Activated T-helper 1 cell treated with anti-CD3 and anti-CD28 coated beads, Interleukin-12 subunit alpha, Interleukin-12 subunit beta, Interleukin-2, Interleukin-4 antibody, amounts not matched to agents 30 ng/mL and 10 ng/mL and 1 ng/mL, durations not matched to agents 14 hours and 24 hours and 36 hours (primary cell): ENCODE measurements at regions not wholly inside any gene's neighbourhood (a gene's known extent, or its start where the extent isn't known, plus 50 kb on each side); places are given as distances from the start of the nearest gene placed in this dataset.

Source experiments
- DNase-seq: peaks from one replicate; pipeline ENCODE4 v3.0.0; 2021; ENCODE audit warnings: low spot score
- H3K27ac Mint-ChIP-seq: one replicate; pipeline ENCODE4 v1.8.0; 2021; ENCODE audit warnings: mild to moderate bottlenecking, mixed read lengths
- H3K27me3 Mint-ChIP-seq: one replicate; pipeline ENCODE4 v1.8.0; 2022; ENCODE audit warnings: mild to moderate bottlenecking, moderate library complexity, mixed read lengths; ENCODE audit not compliant: insufficient read depth
- H3K36me3 Mint-ChIP-seq: one replicate; pipeline ENCODE4 v1.8.0; 2021; ENCODE audit warnings: low read depth, mixed read lengths
- H3K4me1 Mint-ChIP-seq: one replicate; pipeline ENCODE4 v1.8.0; 2021; ENCODE audit warnings: low read depth, mixed read lengths
- H3K4me3 Mint-ChIP-seq: one replicate; pipeline ENCODE4 v1.8.0; 2021; ENCODE audit warnings: mild to moderate bottlenecking, moderate library complexity, mixed read lengths
- H3K9me3 Mint-ChIP-seq: one replicate; pipeline ENCODE4 v1.8.0; 2021; ENCODE audit warnings: mixed read lengths
- intact Hi-C: fragments of 100-400 bp; cut with micrococcal nuclease; formaldehyde crosslinking; loops from one replicate; pipeline ENCODE4 v1.15.1; 2024

DNA sequence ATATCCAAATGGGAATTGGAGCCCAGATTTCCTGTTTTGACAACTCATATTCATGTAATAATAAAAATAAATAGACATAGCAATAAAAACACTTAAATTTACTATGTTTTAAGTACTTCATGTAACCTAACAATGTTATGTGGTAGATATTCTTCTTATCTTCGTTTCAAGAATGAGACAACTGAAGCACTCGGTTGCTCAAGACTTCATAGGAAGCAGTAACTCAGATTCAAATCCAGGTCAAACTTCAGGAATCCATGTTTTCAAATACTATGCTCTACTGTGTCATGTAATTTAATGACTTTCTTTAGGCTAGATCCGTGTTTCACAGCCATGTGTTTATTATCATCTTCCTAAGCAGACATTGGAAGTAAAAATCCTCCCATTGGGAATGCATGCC, 492.2 kb downstream of the CNTN3 start:
- Mint-ChIP-seq H3K27ac (no peak overlapping the region), H3K27me3 (no peaks in the 10 kb centered on the region), H3K36me3 (no peaks in the 10 kb centered on the region), H3K4me1 (no peaks in the 10 kb centered on the region), H3K9me3 (peaks cover 12% of the 10 kb centered on the region), H3K4me3 (no peak overlapping the region)
- intact Hi-C loops = no loop called here
- no peak for DNase-seq

DNA sequence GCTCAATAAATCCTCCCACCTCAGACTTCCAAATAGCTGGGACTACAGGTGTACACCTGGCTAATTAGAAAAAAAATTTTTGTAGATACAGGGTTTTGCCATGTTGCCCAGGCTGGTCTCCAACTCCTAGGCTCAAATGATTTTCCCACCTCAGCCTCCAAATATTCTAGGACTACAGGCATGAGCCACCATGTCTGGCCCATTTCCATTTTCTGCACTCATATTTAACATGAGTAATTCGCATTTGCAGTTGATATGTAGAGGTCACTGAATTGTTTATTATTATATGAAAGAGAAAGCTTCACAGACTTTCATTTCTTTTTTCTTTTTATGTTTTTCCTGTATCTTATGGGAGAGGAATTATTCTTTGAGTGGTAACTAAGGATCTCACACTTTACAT, 492.7 kb downstream of the CNTN3 start:
- H3K36me3 Mint-ChIP-seq = no peaks in the 10 kb centered on the region
- intact Hi-C loops = no loop called here
- H3K27ac Mint-ChIP-seq = no peak overlapping the region
- no peaks in the 10 kb centered on the region for H3K27me3 Mint-ChIP-seq
- DNase-seq = no peak
- H3K4me3 Mint-ChIP-seq = no peak overlapping the region
- H3K4me1 Mint-ChIP-seq = no peaks in the 10 kb centered on the region
- peaks cover 12% of the 10 kb centered on the region for H3K9me3 Mint-ChIP-seq

DNA sequence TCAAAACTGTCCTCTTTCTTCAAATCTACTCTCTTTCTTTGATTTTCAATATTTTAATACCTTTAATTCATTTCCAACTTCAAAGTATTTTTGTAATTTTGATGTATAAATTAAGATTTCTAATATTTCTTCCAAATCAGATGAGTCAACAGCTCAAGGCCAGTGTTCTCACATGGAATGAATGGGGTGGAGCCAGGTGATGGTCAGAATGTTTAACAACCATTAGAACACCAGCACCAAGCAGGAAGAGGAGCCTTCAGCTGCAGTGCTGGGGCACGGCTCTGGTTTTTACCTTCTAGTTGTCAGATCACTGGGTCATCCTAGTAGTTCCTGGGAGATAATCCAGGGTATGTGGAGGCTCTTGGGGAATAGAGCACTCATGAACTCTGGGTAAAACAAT, 494.5 kb upstream of the PDZRN3 start:
- Mint-ChIP-seq H3K9me3 (peaks cover 16% of the 10 kb centered on the region), H3K4me3 (no peak overlapping the region), H3K27ac (no peak overlapping the region), H3K27me3 (no peaks in the 10 kb centered on the region), H3K4me1 (no peaks in the 10 kb centered on the region), H3K36me3 (no peaks in the 10 kb centered on the region)
- intact Hi-C loops = no loop called here
- no peak for DNase-seq

DNA sequence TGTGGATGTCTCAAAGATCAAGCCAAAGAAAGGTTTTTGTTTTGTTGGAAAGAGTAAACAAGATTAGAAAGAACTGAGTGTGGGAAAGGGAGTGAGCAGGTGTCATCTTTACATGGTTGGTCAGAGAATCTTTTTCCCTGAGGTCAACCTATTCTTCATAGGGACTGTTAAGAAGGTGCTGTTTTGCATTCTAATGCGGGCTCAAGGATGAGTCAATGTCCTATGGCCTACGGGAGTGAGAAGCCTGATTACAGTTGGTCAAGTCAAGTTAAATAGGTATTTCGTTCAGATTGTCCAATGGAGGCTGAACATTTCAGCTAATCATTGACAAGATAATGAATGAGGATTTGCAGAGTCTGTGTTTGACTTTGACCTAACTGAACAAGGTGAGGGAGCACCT, 491.2 kb upstream of the PDZRN3 start:
- no peak overlapping the region for H3K27ac Mint-ChIP-seq
- no peaks in the 10 kb centered on the region for H3K4me1 Mint-ChIP-seq
- H3K4me3 Mint-ChIP-seq = no peak overlapping the region
- H3K36me3 Mint-ChIP-seq = no peaks in the 10 kb centered on the region
- no peak for DNase-seq
- H3K27me3 Mint-ChIP-seq = no peaks in the 10 kb centered on the region
- H3K9me3 Mint-ChIP-seq = peaks cover 13% of the 10 kb centered on the region
- intact Hi-C loops = no loop called here

DNA sequence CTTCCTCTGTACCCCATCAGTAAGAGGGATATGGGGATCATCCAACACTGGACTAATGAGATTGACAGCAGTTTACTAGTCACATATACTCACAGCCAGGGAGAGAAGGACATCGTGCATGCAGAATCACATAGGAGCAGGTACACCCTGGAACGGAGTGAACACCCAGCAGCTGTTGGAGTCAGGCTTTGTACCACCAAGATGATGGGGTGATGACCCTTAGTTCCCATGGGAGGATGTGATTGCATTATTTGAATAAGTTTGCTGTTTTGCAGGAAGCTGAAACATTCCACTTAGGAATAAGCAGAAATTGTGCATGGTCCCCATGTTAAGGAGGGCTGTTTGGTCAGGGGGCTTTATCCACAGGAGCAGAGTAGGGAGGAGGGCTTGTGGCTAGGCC, 482.7 kb upstream of the PDZRN3 start:
- no peaks in the 10 kb centered on the region for H3K9me3 Mint-ChIP-seq
- DNase-seq = no peak
- no peaks in the 10 kb centered on the region for H3K27me3 Mint-ChIP-seq
- intact Hi-C loops = no loop called here
- H3K27ac Mint-ChIP-seq = no peak overlapping the region
- no peaks in the 10 kb centered on the region for H3K4me1 Mint-ChIP-seq
- no peak overlapping the region for H3K4me3 Mint-ChIP-seq
- H3K36me3 Mint-ChIP-seq = no peaks in the 10 kb centered on the region

DNA sequence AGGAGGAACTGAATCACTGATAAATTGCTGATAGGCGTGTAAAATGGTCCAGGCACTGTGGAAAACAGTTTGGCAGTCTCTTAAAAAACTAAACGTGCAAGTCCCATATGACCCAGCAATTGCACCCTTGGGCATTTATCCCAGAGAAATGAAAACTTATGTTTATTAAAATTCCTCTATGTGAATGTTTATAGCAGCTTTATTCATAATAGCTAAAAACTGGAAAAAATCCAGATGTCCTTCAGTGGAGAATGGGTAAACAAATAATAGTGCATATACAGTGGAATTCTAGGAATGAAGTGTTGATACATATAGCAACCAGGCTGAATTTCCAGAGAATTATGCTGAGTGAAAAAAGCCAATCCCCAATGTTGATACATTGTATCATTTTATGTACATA, 482.2 kb upstream of the PDZRN3 start:
- H3K27me3 Mint-ChIP-seq = no peaks in the 10 kb centered on the region
- no peak overlapping the region for H3K27ac Mint-ChIP-seq
- H3K9me3 Mint-ChIP-seq = no peaks in the 10 kb centered on the region
- H3K4me3 Mint-ChIP-seq = no peak overlapping the region
- no peak for DNase-seq
- no peaks in the 10 kb centered on the region for H3K36me3 Mint-ChIP-seq
- no peaks in the 10 kb centered on the region for H3K4me1 Mint-ChIP-seq
- intact Hi-C loops = no loop called here

DNA sequence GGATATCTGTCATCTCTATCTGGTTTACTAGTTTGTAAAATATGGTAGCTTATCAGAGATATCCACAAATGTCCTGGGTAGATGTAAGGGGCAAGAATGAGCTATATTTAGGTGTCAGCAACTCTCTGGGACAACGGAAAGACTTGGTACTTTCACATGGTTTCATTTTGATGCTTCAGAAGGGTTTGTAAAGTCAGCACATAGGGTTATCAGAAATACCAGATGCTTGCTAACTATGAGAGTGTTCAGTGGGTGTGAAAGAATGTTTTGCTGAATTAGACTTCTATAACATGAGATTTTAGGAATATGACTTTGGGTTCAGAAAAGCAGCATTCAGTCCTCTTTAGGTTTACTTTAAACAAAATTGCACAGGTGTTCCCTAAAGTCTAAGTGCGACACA, 466.5 kb upstream of the PDZRN3 start:
- Mint-ChIP-seq H3K27me3 (no peaks in the 10 kb centered on the region), H3K27ac (no peak overlapping the region), H3K4me1 (no peaks in the 10 kb centered on the region), H3K9me3 (no peaks in the 10 kb centered on the region), H3K36me3 (no peaks in the 10 kb centered on the region), H3K4me3 (no peak overlapping the region)
- DNase-seq = no peak
- intact Hi-C loops = no loop called here

DNA sequence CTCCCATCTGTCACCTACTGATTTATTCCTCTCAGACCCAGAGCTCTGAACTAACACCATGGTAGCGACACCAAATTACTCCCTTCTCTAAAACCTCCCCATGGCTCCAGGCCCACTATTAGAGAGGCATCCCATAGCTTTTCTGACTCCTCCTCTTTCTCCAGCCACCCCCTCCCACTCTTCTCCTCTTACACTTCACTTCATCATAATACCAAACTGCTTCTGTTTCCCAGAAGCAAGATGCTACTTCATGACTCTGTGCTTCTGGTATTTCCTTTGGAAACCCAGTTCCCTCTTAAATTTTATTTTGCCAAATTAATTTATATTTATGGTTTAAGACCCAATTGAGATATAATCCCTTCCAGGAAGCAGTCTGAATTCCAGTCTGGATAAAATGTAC, 465.1 kb upstream of the PDZRN3 start:
- Mint-ChIP-seq H3K4me1 (no peaks in the 10 kb centered on the region), H3K36me3 (no peaks in the 10 kb centered on the region), H3K9me3 (no peaks in the 10 kb centered on the region), H3K27me3 (no peaks in the 10 kb centered on the region), H3K4me3 (no peak overlapping the region), H3K27ac (no peak overlapping the region)
- no peak for DNase-seq
- intact Hi-C loops = no loop called here

DNA sequence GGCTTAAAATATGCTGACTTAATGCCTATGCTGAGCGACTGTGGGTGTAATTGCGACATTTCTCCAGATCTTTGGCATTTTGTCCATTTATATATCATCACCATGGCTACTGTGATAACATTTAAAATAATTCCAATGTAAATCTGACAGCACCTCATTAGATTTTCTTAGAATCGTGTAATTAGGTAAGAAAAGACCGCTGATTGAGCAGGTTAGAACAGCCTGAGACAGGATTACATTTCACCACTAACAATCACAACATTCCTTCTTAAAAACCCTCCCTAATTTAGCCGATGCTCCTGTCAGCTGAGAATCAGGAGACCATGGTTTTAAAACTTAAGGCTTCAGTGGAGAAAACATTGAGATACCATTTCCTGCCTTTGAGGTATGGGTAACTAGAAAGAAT, 455.3 kb upstream of the PDZRN3 start:
- H3K36me3 Mint-ChIP-seq = no peaks in the 10 kb centered on the region
- intact Hi-C loops = no loop called here
- no peaks in the 10 kb centered on the region for H3K27me3 Mint-ChIP-seq
- H3K4me1 Mint-ChIP-seq = no peaks in the 10 kb centered on the region
- no peak overlapping the region for H3K27ac Mint-ChIP-seq
- no peak for DNase-seq
- H3K9me3 Mint-ChIP-seq = peaks cover 4% of the 10 kb centered on the region
- H3K4me3 Mint-ChIP-seq = no peak overlapping the region

DNA sequence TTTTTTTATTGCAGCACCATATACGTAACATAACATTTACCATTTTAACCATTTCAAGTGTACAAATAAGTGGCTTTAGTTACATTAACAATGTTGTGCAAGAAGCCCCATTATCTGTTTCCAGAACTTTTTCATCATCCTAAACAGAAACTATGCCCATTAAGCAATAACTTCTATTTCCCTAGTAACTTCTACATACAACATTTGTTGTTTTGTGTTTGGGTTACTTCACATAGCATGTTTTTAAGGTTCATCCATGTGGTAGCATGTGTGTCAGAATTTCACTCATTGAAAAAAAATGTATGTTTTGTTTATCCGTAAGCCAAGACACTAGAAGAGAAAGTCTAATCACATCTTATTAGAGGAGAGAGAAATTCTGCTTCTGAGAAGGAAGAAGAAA, 450.5 kb upstream of the PDZRN3 start:
- H3K9me3 Mint-ChIP-seq = peaks cover 10% of the 10 kb centered on the region
- H3K4me3 Mint-ChIP-seq = no peak overlapping the region
- DNase-seq = no peak
- H3K36me3 Mint-ChIP-seq = no peaks in the 10 kb centered on the region
- no peak overlapping the region for H3K27ac Mint-ChIP-seq
- H3K4me1 Mint-ChIP-seq = no peaks in the 10 kb centered on the region
- intact Hi-C loops = no loop called here
- no peaks in the 10 kb centered on the region for H3K27me3 Mint-ChIP-seq

DNA sequence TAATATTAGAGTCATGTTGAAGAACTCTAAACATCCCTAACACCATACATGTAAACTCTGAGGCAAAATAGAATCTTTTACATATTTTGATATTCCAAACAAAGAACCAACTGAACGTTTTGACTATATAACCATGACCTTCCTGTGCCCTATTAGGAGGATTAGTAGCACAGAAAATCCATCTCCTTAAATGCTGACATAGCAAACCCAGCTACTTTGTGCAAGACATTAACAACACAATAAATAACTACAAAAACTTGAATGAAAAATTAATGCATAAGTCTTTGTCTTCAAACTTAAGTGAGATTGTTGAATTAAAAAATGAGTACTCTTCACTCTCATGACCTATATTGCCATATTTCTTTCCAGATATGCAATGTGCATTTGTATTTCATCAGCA, 450.0 kb upstream of the PDZRN3 start:
- peaks cover 10% of the 10 kb centered on the region for H3K9me3 Mint-ChIP-seq
- no peaks in the 10 kb centered on the region for H3K36me3 Mint-ChIP-seq
- no peaks in the 10 kb centered on the region for H3K27me3 Mint-ChIP-seq
- no peak for DNase-seq
- no peak overlapping the region for H3K4me3 Mint-ChIP-seq
- intact Hi-C loops = no loop called here
- H3K27ac Mint-ChIP-seq = no peak overlapping the region
- no peaks in the 10 kb centered on the region for H3K4me1 Mint-ChIP-seq

DNA sequence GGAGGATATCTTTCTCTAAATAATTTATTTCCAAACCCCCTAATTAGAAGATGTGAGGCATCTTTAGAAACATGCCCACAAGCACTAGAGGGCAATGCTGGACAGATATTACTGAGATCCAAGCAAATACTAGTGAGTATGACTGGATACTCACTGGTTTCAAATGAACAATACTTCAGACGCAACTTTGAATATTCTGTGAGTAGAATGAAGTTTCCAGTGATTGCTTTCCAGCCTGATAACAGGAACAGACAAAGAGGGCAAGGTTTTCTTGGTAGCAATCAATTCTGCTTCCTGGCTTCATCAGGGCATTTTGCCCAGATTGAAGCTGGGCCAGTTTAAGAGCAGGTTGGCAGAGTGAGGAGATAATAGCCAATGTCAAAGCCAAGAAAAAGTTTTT, 442.6 kb upstream of the PDZRN3 start:
- Mint-ChIP-seq H3K27ac (no peak overlapping the region), H3K9me3 (peaks cover 10% of the 10 kb centered on the region), H3K27me3 (no peaks in the 10 kb centered on the region), H3K4me1 (no peaks in the 10 kb centered on the region), H3K36me3 (no peaks in the 10 kb centered on the region), H3K4me3 (no peak overlapping the region)
- intact Hi-C loops = no loop called here
- no peak for DNase-seq

DNA sequence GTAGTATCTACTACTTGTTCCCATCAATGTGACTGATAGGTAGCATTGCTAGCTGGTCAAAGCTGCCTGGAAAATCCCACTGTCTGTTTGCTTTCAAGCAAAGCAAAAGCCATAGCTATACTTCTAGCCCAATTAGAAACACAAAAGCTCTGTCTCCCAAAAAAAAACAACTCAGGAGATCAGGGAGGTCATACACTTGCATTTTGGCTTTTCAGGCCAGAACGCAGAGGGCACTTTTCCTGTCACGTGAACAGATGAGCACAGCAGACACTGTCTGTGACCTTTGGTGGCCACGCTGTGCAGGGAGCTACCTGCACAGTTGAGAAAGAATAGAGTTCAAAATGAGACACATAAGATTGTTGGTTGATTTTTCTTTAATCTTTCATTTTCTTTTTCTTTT, 441.7 kb upstream of the PDZRN3 start:
- H3K4me1 Mint-ChIP-seq = no peaks in the 10 kb centered on the region
- H3K4me3 Mint-ChIP-seq = no peak overlapping the region
- DNase-seq = no peak
- H3K9me3 Mint-ChIP-seq = peaks cover 8% of the 10 kb centered on the region
- intact Hi-C loops = no loop called here
- no peaks in the 10 kb centered on the region for H3K27me3 Mint-ChIP-seq
- H3K36me3 Mint-ChIP-seq = no peaks in the 10 kb centered on the region
- no peak overlapping the region for H3K27ac Mint-ChIP-seq

DNA sequence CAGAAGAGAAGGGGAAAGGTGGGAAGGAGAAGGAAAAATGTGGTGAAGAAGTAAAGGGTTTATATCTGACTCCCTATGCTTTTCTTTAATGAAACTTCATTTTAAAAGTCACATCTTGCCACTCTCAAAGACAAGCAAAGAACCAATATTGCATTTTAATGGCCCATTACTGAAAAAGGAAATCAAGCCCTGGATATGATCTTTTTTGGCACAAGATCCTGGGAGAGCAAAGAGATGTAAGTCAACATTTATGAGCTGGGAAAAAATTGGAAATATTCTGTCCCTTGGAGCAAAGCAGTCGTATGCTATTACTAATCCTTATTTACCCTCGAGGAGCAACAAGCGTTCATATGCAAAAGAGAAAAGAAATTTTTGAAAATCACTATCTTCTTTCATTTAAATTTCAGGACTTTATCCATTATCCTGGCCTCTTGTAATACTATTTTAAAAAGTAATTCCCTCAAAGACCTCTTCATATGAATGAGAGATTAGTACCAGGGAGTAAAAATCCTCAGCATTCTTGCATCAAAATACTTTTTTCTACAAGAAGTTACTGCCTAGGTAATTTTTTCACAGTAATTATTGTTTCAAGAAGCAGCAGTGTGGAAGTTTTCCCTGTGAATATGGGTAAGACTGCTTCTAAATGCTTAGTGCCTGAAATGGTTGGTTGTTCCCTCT, 435.3 kb upstream of the PDZRN3 start:
- Mint-ChIP-seq H3K27me3 (no peaks in the 10 kb centered on the region), H3K36me3 (no peaks in the 10 kb centered on the region), H3K4me1 (no peaks in the 10 kb centered on the region), H3K9me3 (peaks cover 4% of the 10 kb centered on the region), H3K27ac (no peak overlapping the region), H3K4me3 (no peak overlapping the region)
- intact Hi-C loops = no loop called here
- DNase-seq = no peak
